ENCODE measurements at regions not wholly inside any gene's neighbourhood (a gene's known extent, or its start where the extent isn't known, plus 50 kb on each side); places are given as distances from the start of the nearest gene placed in this dataset.

DNA sequence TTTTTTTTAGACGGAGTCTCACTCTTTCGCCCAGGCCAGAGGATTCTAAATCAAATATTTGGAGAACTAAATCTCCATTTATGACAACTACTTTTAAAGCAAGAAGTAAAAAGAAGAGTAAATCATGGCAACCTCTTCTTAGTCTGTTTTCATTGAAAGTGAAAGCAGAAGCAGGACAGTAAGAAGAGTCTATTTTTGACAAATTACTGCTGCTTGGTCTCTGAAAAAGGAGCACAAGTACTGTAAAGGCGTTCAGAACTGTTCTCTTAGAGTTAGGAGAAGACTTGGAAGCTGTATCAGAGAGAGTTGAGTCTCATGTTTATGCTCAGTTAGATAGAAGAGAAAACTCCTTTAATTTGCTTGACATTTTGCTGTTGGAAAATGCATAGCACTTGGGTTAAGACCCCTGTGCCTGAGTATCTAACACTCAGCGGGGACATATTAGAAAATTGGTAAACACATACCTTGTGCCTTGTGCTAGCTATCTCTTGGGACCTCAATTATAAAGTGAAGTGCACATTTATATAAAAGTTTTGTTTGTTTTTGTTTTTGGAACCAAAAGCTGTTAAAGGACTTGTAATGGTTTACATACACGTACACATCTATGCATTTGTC lies 433.0 kb downstream of the ANKRD7 start:
- TF ChIP-seq, protein P1, sequence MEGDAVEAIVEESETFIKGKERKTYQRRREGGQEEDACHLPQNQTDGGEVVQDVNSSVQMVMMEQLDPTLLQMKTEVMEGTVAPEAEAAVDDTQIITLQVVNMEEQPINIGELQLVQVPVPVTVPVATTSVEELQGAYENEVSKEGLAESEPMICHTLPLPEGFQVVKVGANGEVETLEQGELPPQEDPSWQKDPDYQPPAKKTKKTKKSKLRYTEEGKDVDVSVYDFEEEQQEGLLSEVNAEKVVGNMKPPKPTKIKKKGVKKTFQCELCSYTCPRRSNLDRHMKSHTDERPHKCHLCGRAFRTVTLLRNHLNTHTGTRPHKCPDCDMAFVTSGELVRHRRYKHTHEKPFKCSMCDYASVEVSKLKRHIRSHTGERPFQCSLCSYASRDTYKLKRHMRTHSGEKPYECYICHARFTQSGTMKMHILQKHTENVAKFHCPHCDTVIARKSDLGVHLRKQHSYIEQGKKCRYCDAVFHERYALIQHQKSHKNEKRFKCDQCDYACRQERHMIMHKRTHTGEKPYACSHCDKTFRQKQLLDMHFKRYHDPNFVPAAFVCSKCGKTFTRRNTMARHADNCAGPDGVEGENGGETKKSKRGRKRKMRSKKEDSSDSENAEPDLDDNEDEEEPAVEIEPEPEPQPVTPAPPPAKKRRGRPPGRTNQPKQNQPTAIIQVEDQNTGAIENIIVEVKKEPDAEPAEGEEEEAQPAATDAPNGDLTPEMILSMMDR (IDR thresholded peaks at IDR 0.05), result no peak
- TF ChIP-seq POLR2A (IDR thresholded peaks at IDR 0.05), result no peak

Data from heart left ventricle (tissue), 13 donors.